Transverse colon (tissue), 4 donors: ENCODE measurements at regions not wholly inside any gene's neighbourhood (a gene's known extent, or its start where the extent isn't known, plus 50 kb on each side); places are given as distances from the start of the nearest gene placed in this dataset.

ENCODE experiments used
- DNase-seq: peaks from one replicate; pipeline ENCODE4 v3.0.0-alpha.2; 2019
- H3K27ac ChIP-seq, 4 donors: fragments of 200-600 bp; sonication (generic); 2 replicates each; pipeline ENCODE4 v1.5.1; 2016 to 2018; ENCODE audit warnings: inconsistent platforms in 4 of 4
- H3K27me3 ChIP-seq: fragments of 200-600 bp; sonication (generic); 2 replicates; pipeline ENCODE4 v1.5.1; 2017; ENCODE audit warnings: inconsistent platforms
- H3K36me3 ChIP-seq, 4 donors: fragments of 200-600 bp; sonication (generic); 2 replicates each; pipeline ENCODE4 v1.5.1; 2017 to 2019; ENCODE audit warnings: inconsistent platforms in 4 of 4
- H3K4me1 ChIP-seq, 4 donors: fragments of 200-600 bp; sonication (generic); 2 replicates each; pipeline ENCODE4 v1.5.1; 2017 to 2020; ENCODE audit warnings: inconsistent platforms in 4 of 4
- H3K4me3 ChIP-seq, 4 donors: fragments of 200-600 bp; sonication (generic); 1 replicate in 1 of 4; 2 replicates in 3 of 4; pipeline versions ENCODE4 v1.5.1 to v1.6.1; 2017 to 2019; ENCODE audit warnings: inconsistent platforms in 4 of 4
- H3K9me3 ChIP-seq, 2 donors: fragments of 200-600 bp; sonication (generic); 2 replicates each; pipeline ENCODE4 v1.5.1; 2017 to 2019; ENCODE audit warnings: inconsistent platforms in 2 of 2
- CTCF ChIP-seq, 5 experiments: fragments of 200-600 bp in 3 of 5; fragments of 450-650 bp in 2 of 5; sonication (generic) in 3 of 5; IDR thresholded peaks; 1 replicate in 2 of 5; 2 replicates in 3 of 5; pipeline ENCODE4 v1.5.1; 2016 to 2017; ENCODE audit warnings: antibody characterized with exemption in 5 of 5, inconsistent platforms in 3 of 5, mild to moderate bottlenecking in 2 of 5, moderate library complexity in 1 of 5
- EP300 ChIP-seq: sonication (generic); formaldehyde crosslinking; IDR thresholded peaks from one replicate; pipeline ENCODE4 v1.6.1; 2017; ENCODE audit warnings: antibody characterized with exemption, low read depth
- POLR2A ChIP-seq: fragments of 450-650 bp; IDR thresholded peaks from one replicate; pipeline ENCODE4 v1.6.1; 2016; ENCODE audit warnings: antibody characterized with exemption, mild to moderate bottlenecking, moderate library complexity
- POLR2AphosphoS5 ChIP-seq, 3 donors: sonication (generic); formaldehyde crosslinking; IDR thresholded peaks; one replicate each; pipeline ENCODE4 v1.6.1; 2016; ENCODE audit warnings: antibody characterized with exemption in 3 of 3
- WGBS, 2 donors: methylation state at CpG; one replicate each; pipeline ENCODE4 v1.1.5; 2018; ENCODE audit warnings: low coverage in 1 of 2; 5-methylcytosine and 5-hydroxymethylcytosine counted together
- in situ Hi-C, 4 donors: fragments of 200-750 bp; cut with MboI; loops; one replicate each; pipeline versions ENCODE4 v1.15.0 to v1.15.1; 2017; ENCODE audit warnings: low sequenced_read_pairs in 3 of 4, low pct_ligation_motif_present in 1 of 4, low pct_unique_long_range_greater_than_20kb in 1 of 4
- intact Hi-C: fragments of 100-400 bp; cut with DNase I; formaldehyde crosslinking; loops from one replicate; pipeline ENCODE4 v1.15.1; 2023; ENCODE audit warnings: low total_unique reads

DNA sequence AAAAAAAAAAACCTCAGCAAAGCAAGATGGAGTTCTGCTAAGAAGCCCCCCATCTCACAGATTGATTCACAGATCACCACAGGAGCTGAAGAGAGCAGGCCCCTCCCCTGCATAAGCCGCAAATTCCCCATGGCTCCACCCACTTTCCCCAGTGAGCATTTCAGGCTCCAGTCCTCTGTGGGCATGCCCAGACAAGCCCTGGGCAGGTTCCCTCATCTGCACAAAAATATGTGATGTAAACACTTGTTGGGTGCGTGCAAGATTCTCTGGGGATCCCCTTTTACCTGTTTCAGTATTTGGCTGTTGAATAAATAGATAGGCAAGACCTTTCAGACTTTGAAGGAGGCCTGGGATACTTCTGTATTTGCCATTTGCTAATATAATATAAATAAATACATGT, 514.3 kb downstream of the PCDH7 start:
- no peaks in the 10 kb centered on the region for H3K27me3 ChIP-seq
- in situ Hi-C loops (no loop called here), intact Hi-C loops (no loop called here)
- H3K27ac ChIP-seq: no peak overlapping the region
- 78 to 86% methylated on average over 1 to 2 of the region's 2 CpGs for whole genome bisulfite sequencing, 2 donors
- H3K36me3 ChIP-seq: no peaks in the 10 kb centered on the region
- no peaks in the 10 kb centered on the region for H3K9me3 ChIP-seq
- H3K4me3 ChIP-seq: no peak overlapping the region
- DNase-seq: no peak
- no peaks in the 10 kb centered on the region for H3K4me1 ChIP-seq
- no peak for TF ChIP-seq POLR2AphosphoS5 (IDR thresholded peaks at IDR 0.05)
- TF ChIP-seq CTCF (IDR thresholded peaks at IDR 0.05): no peak
- no peak for TF ChIP-seq EP300
- no peak for TF ChIP-seq POLR2A

- no peaks in the 10 kb centered on the region for H3K27me3 ChIP-seq
- 44% methylated on average over 1 of the region's 1 CpG; no CpG with 5 or more reads in 1 of the 2 donors for WGBS, 2 donors
- intact Hi-C loops (no loop called here), in situ Hi-C loops (no loop called here)
- no peak overlapping the region for H3K27ac ChIP-seq
- H3K9me3 ChIP-seq: no peaks in the 10 kb centered on the region
- H3K4me3 ChIP-seq: no peak overlapping the region
- no peaks in the 10 kb centered on the region for H3K36me3 ChIP-seq
- TF ChIP-seq EP300: no peak
- TF ChIP-seq CTCF (IDR thresholded peaks at IDR 0.05): no peak
- no peak for TF ChIP-seq POLR2AphosphoS5 (IDR thresholded peaks at IDR 0.05)
- no peak for TF ChIP-seq POLR2A
- H3K4me1 ChIP-seq: no peaks in the 10 kb centered on the region
- no peak for DNase-seq
These were observed 514.7 kb downstream of the PCDH7 start for GRCh38 chr4:31234901-31235300.

- Histone ChIP-seq H3K9me3 (no peaks in the 10 kb centered on the region), H3K27me3 (no peaks in the 10 kb centered on the region), H3K27ac (no peak overlapping the region), H3K4me3 (no peak overlapping the region), H3K36me3 (no peaks in the 10 kb centered on the region), H3K4me1 (no peaks in the 10 kb centered on the region)
- TF ChIP-seq POLR2A: no peak
- TF ChIP-seq EP300: no peak
- no peak for TF ChIP-seq CTCF (IDR thresholded peaks at IDR 0.05)
- no peak for DNase-seq
- intact Hi-C loops (no loop called here), in situ Hi-C loops (no loop called here)
- WGBS, 2 donors: 81 to 93% methylated on average over 3 to 5 of the region's 5 CpGs
These were observed 516.0 kb downstream of the PCDH7 start for GRCh38 chr4:31236020-31236638.

DNA sequence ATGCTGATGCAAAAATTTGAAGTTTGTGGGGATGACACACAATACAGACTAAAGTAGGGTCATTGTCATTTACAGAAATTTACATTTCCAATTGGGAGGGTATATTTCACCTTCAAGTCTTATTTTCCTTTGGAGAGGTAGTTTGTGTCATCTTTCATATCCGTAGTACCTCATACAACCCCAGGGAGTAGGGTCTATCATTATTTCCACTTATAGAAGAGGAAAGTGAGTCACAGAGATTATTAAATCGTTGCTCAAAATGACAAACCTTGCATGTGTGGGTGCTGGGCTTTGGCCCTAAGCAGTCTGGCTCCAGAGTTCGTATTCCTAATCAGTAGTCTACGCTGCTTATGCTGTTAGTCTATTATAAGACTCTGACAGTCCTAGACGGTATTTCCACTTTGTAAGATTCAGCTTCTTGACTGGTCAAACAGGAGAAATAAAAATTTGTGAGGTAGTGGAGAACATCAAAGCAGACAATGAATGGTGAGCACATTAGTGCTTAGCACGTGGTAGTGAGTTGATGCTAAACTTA, 516.5 kb downstream of the PCDH7 start:
- Histone ChIP-seq H3K36me3 (no peaks in the 10 kb centered on the region), H3K27me3 (no peaks in the 10 kb centered on the region), H3K9me3 (no peaks in the 10 kb centered on the region), H3K27ac (no peak overlapping the region), H3K4me3 (no peak overlapping the region), H3K4me1 (no peaks in the 10 kb centered on the region)
- DNase-seq: no peak
- in situ Hi-C loops (no loop called here), intact Hi-C loops (no loop called here)
- TF ChIP-seq CTCF (IDR thresholded peaks at IDR 0.05) (no peak), EP300 (no peak), POLR2A (no peak), POLR2AphosphoS5 (IDR thresholded peaks at IDR 0.05) (no peak)
- WGBS, 2 donors: 74 to 78% methylated on average over 2 to 6 of the region's 6 CpGs
